Epithelial cell of proximal tubule (primary cell): ENCODE measurements at regions not wholly inside any gene's neighbourhood (a gene's known extent, or its start where the extent isn't known, plus 50 kb on each side); places are given as distances from the start of the nearest gene placed in this dataset.

ENCODE experiments used
- DNase-seq: peaks from one replicate; pipeline ENCODE4 v3.0.0-alpha.2; 2011; ENCODE audit warnings: low read depth
- H3K4me3 ChIP-seq: 2 replicates; pipeline ENCODE4 v1.5.1; 2011; ENCODE audit warnings: low read depth, mild to moderate bottlenecking, low read length
- CTCF ChIP-seq: conservative IDR thresholded peaks from 2 replicates; pipeline ENCODE4 v1.5.1; 2012; ENCODE audit warnings: low read depth, mild to moderate bottlenecking, low read length

DNA sequence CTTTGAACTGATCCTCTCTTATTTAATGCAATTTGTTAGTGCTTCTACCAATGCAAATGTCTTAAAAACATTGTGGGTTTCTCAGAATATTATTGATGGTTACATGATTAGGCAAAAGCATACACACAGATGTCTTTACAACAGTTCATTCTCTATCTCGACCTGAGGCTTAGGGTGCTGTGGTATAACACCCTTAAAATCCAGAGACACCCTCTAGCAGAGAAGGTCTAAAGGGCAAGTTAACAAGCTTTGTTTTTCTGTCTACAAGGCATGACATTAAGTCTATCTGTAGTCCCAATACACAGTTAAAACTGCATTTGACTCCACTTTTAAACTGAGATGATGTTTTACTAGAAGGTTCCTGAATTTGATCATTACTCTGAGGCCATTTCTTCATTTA is 518.7 kb upstream of the MEF2C start:
- TF ChIP-seq CTCF, result no peak
- H3K4me3 ChIP-seq, result no peak overlapping the region
- DNase-seq, result no peak

DNA sequence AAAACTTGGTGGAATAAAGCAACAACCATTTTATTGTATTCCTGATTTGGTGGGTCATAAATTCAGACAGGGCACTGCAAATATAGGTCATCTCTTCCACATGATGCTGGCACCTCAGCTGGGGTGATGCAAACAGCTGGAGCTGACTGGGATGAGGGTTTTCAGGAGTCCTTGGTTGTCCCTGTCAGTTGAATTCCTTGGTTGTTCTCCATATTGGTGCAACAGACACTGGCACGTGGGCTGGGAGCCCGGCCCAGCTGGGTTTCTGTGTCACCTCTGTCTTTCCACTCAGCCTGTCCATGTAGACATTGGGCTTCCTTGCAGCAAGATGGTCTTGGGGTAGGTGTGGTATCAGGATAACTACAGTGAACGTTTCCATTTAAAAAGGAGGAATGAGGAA is 518.0 kb upstream of the MEF2C start:
- H3K4me3 ChIP-seq, result no peak overlapping the region
- no peak for TF ChIP-seq CTCF
- no peak for DNase-seq

DNA sequence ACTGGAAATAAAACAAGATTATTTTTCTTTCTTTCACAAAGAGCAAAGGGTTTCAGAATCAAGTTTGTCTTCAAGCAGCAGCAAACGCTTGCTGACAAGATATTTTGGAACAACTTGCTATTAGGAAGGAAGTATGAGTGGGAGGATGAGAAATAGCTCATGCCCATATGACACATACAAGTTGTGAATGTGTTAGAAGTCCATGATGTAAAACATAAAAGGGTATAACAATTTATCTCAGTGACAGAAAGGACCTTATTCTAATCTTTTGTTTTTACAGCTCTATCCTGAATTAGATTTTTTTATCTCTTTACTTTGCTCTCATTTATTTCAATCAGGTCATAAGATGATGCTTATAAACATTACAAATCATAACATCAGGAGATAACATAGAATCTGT is 516.6 kb upstream of the MEF2C start:
- TF ChIP-seq CTCF, result no peak
- H3K4me3 ChIP-seq, result no peak overlapping the region
- DNase-seq, result no peak

- TF ChIP-seq CTCF, result no peak
- DNase-seq, result no peak
- H3K4me3 ChIP-seq, result no peak overlapping the region
Observed at GRCh38 chr5:89397096-89397495, 514.1 kb upstream of the MEF2C start.

DNA sequence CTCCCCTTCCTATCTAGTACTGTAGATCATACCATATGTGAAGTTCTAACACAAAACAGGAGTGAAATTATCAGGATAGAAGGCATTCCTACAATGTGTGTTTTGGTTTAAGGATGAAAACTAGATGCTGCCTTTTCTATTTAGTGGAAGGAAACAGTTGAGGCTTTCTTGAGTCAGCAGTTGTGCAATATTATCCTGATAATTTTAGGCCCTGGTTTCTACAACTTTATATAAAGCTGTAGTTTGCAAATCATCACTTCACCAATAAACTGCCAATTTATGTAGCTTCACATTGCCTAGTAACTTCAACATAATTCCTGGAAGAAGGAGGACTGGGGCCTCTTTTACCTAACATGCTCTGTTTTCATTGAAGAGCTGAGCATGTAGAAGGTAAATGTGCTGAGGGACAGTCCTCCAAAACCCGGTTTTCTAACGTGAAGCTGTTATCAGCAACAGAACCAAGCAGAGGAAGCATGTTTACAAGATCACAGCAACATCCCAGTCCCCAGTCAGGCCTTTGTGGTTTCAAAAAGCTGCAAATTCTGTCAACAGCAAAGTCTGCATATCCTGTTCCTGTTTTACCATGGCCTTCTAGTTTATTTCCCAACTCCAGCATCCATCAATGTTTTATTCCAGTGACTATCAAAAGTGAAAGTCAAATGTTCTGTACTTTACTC is 513.4 kb upstream of the MEF2C start:
- no peak overlapping the region for H3K4me3 ChIP-seq
- no peak for TF ChIP-seq CTCF
- DNase-seq, result no peak

GRCh38 chr5:89395111-89395510 is 512.1 kb upstream of the MEF2C start:
- TF ChIP-seq CTCF, result no peak
- no peak for DNase-seq
- no peak overlapping the region for H3K4me3 ChIP-seq

- no peak for DNase-seq
- no peak overlapping the region for H3K4me3 ChIP-seq
- no peak for TF ChIP-seq CTCF
Observed at GRCh38 chr5:89388872-89389271, 505.9 kb upstream of the MEF2C start.
